Type B pancreatic cell (in vitro differentiated cells): ENCODE measurements at regions not wholly inside any gene's neighbourhood (a gene's known extent, or its start where the extent isn't known, plus 50 kb on each side); places are given as distances from the start of the nearest gene placed in this dataset.

Experiments used
- DNase-seq: peaks from one replicate; pipeline ENCODE4 v3.0.0; 2021; ENCODE audit warnings: mixed read lengths; ENCODE audit not compliant: unreplicated experiment; ENCODE audit errors: extremely low spot score
- H3K27ac Mint-ChIP-seq: 2 replicates; pipeline ENCODE4 v1.8.0; 2021; ENCODE audit warnings: mild to moderate bottlenecking, mixed read lengths
- H3K27me3 Mint-ChIP-seq: 2 replicates; pipeline ENCODE4 v1.8.0; 2021; ENCODE audit warnings: mixed read lengths
- H3K36me3 Mint-ChIP-seq: 2 replicates; pipeline ENCODE4 v1.8.0; 2021; ENCODE audit warnings: mixed read lengths
- H3K4me1 Mint-ChIP-seq: one replicate; pipeline ENCODE4 v1.8.0; 2021; ENCODE audit warnings: mixed read lengths; ENCODE audit not compliant: unreplicated experiment
- H3K4me3 Mint-ChIP-seq: 2 replicates; pipeline ENCODE4 v1.8.0; 2021; ENCODE audit warnings: mild to moderate bottlenecking, mixed read lengths
- H3K9me3 Mint-ChIP-seq: 2 replicates; pipeline ENCODE4 v1.8.0; 2021; ENCODE audit warnings: mixed read lengths
- CTCF ChIP-seq: fragments of 200-600 bp; sonication (generic); conservative IDR thresholded peaks from 2 replicates; pipeline ENCODE4 v1.5.0; 2021; ENCODE audit warnings: antibody characterized with exemption, mild to moderate bottlenecking

DNA sequence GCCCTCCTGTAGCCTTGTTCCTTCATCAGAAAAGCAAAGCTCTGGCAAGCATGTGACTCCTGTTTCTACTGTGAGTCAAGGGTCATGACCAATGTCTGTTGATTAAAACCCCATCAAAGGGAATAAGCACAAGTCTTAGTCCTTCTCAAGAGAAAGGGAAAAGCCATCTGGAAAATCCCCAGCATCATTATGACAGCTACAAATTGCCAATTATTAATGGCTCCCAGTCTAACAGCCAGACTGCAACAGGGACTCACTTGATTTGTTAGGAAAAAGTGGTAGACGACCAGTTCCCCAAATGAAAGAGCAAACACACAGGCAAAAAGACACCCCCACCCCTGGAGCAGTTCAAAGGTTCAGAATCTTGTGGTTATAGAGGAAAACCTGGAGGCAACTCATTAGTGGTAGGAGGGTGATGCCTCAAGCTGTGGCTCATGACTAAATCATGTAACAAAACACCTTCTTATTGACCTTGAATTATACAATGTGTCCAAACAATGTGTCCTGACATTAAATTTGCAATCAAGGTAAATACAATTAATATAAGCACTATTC, 315.7 kb downstream of the HNRNPD start:
- Mint-ChIP-seq H3K4me3 (no peak overlapping the region), H3K27ac (no peak overlapping the region), H3K27me3 (peaks cover 9% of the 10 kb centered on the region), H3K4me1 (peaks cover 5% of the 10 kb centered on the region), H3K9me3 (peaks cover 11% of the 10 kb centered on the region), H3K36me3 (no peaks in the 10 kb centered on the region)
- DNase-seq, result no peak
- no peak for TF ChIP-seq CTCF

DNA sequence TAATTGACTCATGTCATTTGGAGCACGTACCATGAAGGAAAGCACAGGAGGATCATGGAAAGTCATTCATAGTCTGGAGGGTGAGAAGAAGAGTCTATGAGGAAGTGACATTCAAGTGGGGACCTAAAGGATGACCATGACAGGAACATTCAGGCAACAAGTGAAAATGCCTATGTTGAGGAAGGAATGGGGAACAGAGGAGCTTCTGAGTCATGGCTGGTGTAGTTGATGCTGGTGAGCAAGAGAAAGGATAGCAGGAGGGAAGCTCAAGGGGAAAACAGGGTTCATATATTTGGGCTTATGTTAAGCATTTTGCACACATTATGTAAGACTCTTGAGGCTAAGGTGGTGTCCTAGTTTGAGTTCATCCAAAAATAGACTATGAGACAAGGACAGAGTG, 318.6 kb downstream of the HNRNPD start:
- no peak overlapping the region for H3K27ac Mint-ChIP-seq
- peaks cover 5% of the 10 kb centered on the region for H3K4me1 Mint-ChIP-seq
- no peak for TF ChIP-seq CTCF
- H3K4me3 Mint-ChIP-seq, result no peak overlapping the region
- H3K27me3 Mint-ChIP-seq, result peaks cover 14% of the 10 kb centered on the region
- peaks cover 11% of the 10 kb centered on the region for H3K9me3 Mint-ChIP-seq
- DNase-seq, result no peak
- no peaks in the 10 kb centered on the region for H3K36me3 Mint-ChIP-seq

- H3K9me3 Mint-ChIP-seq, result peaks cover 11% of the 10 kb centered on the region
- H3K36me3 Mint-ChIP-seq, result no peaks in the 10 kb centered on the region
- no peak overlapping the region for H3K27ac Mint-ChIP-seq
- no peak for DNase-seq
- no peak for TF ChIP-seq CTCF
- peaks cover 5% of the 10 kb centered on the region for H3K4me1 Mint-ChIP-seq
- peaks cover 21% of the 10 kb centered on the region for H3K27me3 Mint-ChIP-seq
- H3K4me3 Mint-ChIP-seq, result no peak overlapping the region
Observed at GRCh38 chr4:82053396-82053795, 320.4 kb downstream of the HNRNPD start.

DNA sequence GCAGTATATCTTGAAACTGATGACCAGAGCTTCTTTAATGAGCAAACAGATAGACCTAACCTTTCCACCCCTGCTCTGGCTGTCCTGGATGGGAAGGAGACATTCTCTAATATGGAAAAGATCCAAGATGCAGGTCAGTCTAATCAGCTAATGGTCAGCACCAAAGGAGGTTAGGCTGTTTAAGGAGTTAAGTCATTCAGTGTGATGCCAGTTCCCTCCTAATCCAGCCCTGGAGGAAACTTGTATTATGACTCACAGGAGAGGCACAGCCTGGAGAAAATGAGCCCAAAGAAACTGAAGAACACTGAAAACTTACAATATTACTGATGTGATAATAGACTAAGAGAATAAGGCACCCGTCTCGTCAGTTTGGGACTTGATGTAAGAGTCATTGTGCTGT, 323.0 kb downstream of the HNRNPD start:
- Mint-ChIP-seq H3K4me3 (no peak overlapping the region), H3K27me3 (peaks cover 39% of the 10 kb centered on the region), H3K9me3 (peaks cover 6% of the 10 kb centered on the region), H3K4me1 (no peaks in the 10 kb centered on the region), H3K36me3 (no peaks in the 10 kb centered on the region), H3K27ac (no peak overlapping the region)
- no peak for DNase-seq
- no peak for TF ChIP-seq CTCF

DNA sequence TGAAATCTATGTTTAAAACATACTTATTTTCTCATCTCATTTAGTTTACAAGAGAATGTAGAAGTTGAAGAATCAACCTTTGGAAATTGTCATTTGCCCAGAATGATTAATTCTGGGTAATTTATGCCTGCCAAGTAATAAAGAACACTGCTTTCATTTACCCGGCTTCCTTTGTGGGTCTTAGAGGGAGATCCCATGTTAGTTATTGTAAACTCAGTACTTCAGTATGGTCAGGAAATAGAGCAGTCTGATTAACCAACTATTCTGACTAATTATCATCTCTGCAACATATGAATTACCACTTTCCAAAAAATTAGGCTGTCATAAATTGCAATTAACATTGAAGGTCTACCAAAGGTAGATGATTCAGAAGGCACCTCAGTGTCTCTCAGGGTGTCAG, 324.5 kb downstream of the HNRNPD start:
- no peak for DNase-seq
- no peaks in the 10 kb centered on the region for H3K36me3 Mint-ChIP-seq
- peaks cover 45% of the 10 kb centered on the region for H3K27me3 Mint-ChIP-seq

More for the DNA sequence above, 324.5 kb downstream of the HNRNPD start:
- no peaks in the 10 kb centered on the region for H3K4me1 Mint-ChIP-seq
- TF ChIP-seq CTCF, result no peak
- H3K4me3 Mint-ChIP-seq, result no peak overlapping the region
- H3K9me3 Mint-ChIP-seq, result no peaks in the 10 kb centered on the region
- H3K27ac Mint-ChIP-seq, result no peak overlapping the region
